HPDE6-E6E7 (cell line): ENCODE measurements at regions not wholly inside any gene's neighbourhood (a gene's known extent, or its start where the extent isn't known, plus 50 kb on each side); places are given as distances from the start of the nearest gene placed in this dataset.

Source experiments
- DNase-seq: peaks from one replicate; pipeline ENCODE4 v3.0.0; 2011; ENCODE audit warnings: missing footprints; ENCODE audit errors: extremely low spot score

GRCh38 chr10:129389194-129389593 lies 77.8 kb upstream of the MGMT start:
- no peak for DNase-seq

DNA sequence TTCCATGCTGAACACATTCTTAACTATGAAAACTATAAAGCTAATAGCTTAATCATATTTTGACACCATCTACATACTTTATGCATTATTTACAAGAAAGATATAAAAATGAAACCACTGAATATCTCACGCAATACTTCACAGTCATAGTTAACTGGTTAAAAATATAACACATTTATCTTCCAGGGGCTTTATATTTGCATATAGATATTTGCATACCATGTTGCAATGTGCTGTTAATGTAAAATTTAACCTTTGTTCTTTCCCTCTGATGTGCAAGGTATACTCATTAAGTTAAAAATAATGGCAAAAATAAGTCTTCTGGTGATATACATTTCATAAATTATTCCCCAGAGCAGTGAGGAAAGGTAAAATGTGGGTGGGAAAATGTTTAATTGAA lies 76.9 kb upstream of the MGMT start:
- DNase-seq = no peak

GRCh38 chr10:129390726-129391125 lies 76.3 kb upstream of the MGMT start:
- no peak for DNase-seq

- no peak for DNase-seq
Measured at GRCh38 chr10:129391464-129391863, 75.6 kb upstream of the MGMT start.

DNA sequence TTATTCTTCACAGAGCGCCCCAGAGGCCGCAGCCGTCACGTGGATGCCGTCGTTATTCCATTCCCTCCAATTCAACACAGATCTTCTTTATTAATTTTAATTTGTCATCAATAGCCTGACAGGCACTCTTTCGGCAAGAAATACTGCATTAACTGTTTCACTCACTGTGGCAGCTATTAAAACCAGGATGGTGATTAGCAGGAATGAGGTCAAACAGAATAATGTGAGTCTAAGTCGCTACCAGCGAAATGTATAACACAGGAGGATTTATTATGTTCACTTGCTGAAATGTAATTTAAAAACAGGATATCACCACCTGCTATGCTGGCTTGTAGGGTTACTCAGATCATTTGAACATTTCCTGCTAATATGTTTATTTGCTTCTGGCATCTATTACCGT lies 74.2 kb upstream of the MGMT start:
- DNase-seq = no peak

- DNase-seq = no peak
Measured at GRCh38 chr10:129393812-129394211, 73.2 kb upstream of the MGMT start.

- DNase-seq = no peak
Measured at GRCh38 chr10:129394518-129395328, 72.3 kb upstream of the MGMT start.

- no peak for DNase-seq
Measured at GRCh38 chr10:129396021-129396722, 70.9 kb upstream of the MGMT start.

GRCh38 chr10:129397198-129397974 lies 69.7 kb upstream of the MGMT start:
- DNase-seq = no peak

DNA sequence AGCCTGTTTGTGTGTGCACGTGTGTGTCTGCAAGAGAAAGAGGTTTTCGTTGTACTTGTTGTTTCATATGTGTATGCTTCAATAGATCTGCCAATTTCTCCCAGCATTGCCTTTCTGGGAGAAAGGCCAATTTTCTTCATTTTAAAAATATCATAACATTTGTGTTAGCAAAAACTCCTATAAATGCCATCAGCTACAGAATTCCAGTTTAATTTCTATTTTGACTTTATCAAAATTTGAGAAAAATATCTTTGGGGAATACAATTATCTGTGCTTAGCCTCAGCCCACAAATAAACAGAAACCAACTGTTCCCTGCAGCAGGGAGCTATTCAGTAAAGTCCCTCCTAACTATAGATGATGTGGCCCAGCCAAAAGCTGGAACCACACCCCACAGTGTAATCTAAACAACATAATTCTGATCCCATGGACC lies 68.3 kb upstream of the MGMT start:
- DNase-seq = no peak

DNA sequence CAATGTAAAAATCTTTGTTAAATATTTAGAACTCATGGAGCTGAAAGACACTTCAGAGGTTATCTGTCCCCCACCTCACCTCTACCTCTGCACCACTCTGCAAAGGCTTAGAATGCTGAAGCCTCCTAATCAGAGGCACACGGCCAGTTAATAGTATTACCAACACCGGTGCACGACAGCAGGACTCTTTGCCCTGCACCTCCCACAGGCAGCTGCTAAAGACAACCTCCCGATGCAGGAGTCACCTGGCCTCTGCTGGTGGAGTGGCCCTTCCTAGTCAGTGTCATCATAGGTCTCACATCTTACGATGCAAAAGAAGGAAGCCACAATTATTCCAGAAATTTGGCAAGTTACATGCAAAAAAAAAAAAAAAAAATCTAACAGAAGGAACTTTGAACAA lies 66.6 kb upstream of the MGMT start:
- DNase-seq = no peak

GRCh38 chr10:129402459-129402858 lies 64.6 kb upstream of the MGMT start:
- no peak for DNase-seq

DNA sequence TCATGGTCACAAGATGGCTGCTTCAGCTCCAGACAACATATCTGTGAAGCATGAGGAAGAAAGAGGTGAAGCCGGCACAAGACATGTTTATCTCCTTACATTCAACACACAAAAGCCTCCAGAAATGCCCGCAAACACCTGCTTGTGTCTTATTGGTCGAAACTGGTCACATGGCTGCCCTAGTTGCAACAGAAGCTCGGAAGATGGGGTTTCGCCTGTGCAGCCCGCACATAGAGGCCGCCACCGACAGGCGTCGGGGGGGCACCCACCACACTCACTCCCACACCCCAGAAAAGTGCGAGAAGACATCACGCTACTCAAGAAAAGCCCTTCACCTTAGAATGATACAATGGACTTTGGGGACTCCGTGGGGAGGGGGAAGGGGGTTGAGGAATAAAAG lies 63.0 kb upstream of the MGMT start:
- DNase-seq = no peak

GRCh38 chr10:129405389-129405788 lies 61.7 kb upstream of the MGMT start:
- DNase-seq = no peak

- no peak for DNase-seq
Measured at GRCh38 chr10:129410688-129411392, 56.2 kb upstream of the MGMT start.

GRCh38 chr10:129411393-129411705 lies 55.7 kb upstream of the MGMT start:
- no peak for DNase-seq

DNA sequence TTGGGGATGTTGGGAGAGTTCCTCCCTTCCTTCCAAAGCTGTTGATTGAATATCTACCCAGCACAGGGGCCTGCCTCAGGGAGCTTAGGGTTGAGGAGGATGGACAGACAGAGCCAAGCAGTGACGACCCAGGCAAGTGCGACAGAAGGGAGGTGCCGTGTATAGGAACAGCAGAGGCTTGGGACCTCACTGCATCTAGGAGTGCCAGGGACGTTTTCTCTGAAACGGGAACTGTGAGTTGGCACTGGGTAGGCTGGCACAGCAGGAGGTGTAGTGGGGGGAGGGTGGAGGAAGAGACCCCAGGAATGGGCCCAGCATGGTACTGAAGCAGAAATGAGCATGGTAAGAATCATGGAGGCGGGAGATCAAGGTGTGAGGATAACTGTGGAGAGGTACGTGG lies 55.3 kb upstream of the MGMT start:
- DNase-seq = no peak

DNA sequence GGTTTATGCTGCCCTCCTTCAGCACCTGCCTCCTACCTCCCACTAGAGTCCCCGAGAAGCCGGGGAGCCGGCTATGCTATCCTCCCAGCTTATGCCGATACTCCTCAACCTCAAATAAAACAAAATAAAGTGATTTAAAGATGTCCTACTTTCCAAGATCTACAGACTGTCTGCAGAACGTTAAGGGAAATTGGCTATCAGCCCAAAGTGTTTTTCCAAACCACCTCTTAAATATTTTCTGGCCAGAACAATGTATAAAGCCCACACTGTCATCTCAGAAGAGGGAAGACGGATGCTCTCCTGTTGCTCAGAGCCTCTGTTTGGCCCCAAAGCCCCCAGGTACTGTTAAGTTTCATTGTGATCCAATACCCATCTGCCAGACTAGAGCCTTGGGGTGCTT lies 54.0 kb upstream of the MGMT start:
- DNase-seq = no peak

- DNase-seq = no peak
Measured at GRCh38 chr10:129415215-129416140, 51.6 kb upstream of the MGMT start.

DNA sequence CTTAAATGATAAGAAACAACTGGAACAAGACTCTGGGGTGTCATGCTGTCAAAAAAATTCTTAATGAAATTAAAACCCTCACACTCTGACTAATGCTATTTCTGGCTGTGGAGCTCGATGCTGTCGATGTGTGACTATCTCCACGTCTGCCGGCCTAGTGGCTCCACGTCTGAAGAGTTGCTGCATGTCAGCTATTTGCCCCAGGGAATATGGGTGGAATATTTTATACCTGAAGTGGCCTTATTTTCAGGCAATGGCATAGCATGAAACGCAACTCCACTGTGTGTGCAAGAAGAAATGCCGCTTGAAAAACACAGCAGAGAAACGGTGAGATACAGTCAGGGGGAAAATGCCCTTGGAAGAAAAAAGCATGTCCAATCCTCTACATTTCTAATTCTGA lies 50.9 kb upstream of the MGMT start:
- DNase-seq = no peak
